A673 (cell line): ENCODE measurements at regions not wholly inside any gene's neighbourhood (a gene's known extent, or its start where the extent isn't known, plus 50 kb on each side); places are given as distances from the start of the nearest gene placed in this dataset.

ENCODE experiments used
- EZH2 ChIP-seq: fragments of 200-600 bp; sonication (generic); IDR thresholded peaks from 2 replicates; pipeline ENCODE4 v1.6.1; 2017; ENCODE audit warnings: borderline replicate concordance, low read depth, mild to moderate bottlenecking, mixed read lengths, antibody characterized with exemption, low read length; ENCODE audit not compliant: poor library complexity, severe bottlenecking
- TF ChIP-seq, protein P1 (sequence below): fragments of 300-800, 200-600 bp; sonication (generic); conservative IDR thresholded peaks from 2 replicates; pipeline ENCODE4 v1.5.1; 2017; ENCODE audit warnings: low read depth, mild to moderate bottlenecking, antibody characterized with exemption, low read length, moderate library complexity, mixed read lengths

DNA sequence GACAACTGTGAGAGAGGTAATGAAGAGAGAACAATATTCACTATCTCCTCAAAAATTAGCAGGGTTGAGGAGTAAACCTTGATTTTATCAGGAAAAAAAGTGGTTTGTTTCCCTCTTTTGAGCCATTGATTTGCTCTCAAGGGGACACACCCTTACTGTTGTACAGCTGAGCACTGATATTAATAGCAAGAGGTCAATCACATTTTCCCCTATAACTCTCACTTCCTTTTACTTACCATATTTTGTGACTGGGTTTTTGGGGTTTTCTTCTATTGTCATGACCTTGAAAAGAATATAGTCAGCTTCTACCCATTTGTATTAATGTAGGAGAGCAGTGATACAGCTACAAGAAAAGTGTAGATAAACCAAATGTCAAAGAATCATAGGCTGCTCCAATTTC, 70.2 kb upstream of the LONRF3 start:
- TF ChIP-seq, protein P1, sequence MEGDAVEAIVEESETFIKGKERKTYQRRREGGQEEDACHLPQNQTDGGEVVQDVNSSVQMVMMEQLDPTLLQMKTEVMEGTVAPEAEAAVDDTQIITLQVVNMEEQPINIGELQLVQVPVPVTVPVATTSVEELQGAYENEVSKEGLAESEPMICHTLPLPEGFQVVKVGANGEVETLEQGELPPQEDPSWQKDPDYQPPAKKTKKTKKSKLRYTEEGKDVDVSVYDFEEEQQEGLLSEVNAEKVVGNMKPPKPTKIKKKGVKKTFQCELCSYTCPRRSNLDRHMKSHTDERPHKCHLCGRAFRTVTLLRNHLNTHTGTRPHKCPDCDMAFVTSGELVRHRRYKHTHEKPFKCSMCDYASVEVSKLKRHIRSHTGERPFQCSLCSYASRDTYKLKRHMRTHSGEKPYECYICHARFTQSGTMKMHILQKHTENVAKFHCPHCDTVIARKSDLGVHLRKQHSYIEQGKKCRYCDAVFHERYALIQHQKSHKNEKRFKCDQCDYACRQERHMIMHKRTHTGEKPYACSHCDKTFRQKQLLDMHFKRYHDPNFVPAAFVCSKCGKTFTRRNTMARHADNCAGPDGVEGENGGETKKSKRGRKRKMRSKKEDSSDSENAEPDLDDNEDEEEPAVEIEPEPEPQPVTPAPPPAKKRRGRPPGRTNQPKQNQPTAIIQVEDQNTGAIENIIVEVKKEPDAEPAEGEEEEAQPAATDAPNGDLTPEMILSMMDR, result no peak
- TF ChIP-seq EZH2, result no peak
